VCaP (cell line): ENCODE measurements at regions not wholly inside any gene's neighbourhood (a gene's known extent, or its start where the extent isn't known, plus 50 kb on each side); places are given as distances from the start of the nearest gene placed in this dataset.

Source experiments
- H3K27ac ChIP-seq: fragments of 450-650 bp; 2 replicates; pipeline ENCODE4 v1.5.1; 2017
- CTCF ChIP-seq: fragments of 450-650 bp; conservative IDR thresholded peaks from 2 replicates; pipeline ENCODE4 v1.5.1; 2017; ENCODE audit warnings: mild to moderate bottlenecking, moderate library complexity

- TF ChIP-seq CTCF: no peak
- H3K27ac ChIP-seq: no peak overlapping the region
Measured at GRCh38 chr4:30917946-30918345, 197.8 kb downstream of the PCDH7 start.

GRCh38 chr4:30919458-30919857, 199.3 kb downstream of the PCDH7 start:
- no peak overlapping the region for H3K27ac ChIP-seq
- no peak for TF ChIP-seq CTCF

- TF ChIP-seq CTCF: no peak
- no peak overlapping the region for H3K27ac ChIP-seq
Measured at GRCh38 chr4:30920043-30920442, 199.9 kb downstream of the PCDH7 start.

- no peak for TF ChIP-seq CTCF
- no peak overlapping the region for H3K27ac ChIP-seq
Measured at GRCh38 chr4:30922625-30923024, 202.5 kb downstream of the PCDH7 start.

- no peak for TF ChIP-seq CTCF
- H3K27ac ChIP-seq: no peak overlapping the region
Measured at GRCh38 chr4:30924495-30924894, 204.3 kb downstream of the PCDH7 start.

DNA sequence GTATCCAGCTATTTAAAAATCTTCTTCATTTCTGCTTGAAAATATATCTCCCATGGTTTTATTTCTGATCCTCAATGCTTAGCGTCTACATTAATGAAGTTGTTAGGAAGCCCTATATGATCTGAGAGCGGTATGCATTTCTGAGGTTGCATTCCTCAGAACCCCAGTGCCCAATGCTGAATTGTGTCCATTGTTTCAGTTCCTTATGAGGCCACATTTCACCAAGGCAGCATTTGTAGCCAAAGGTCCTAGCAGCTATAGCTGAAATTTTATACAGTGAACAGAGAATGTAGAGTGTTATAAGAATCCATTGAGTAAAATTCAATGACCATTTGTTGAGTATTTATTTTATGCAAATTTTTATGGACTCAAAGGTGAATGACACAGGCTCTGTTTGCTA, 209.5 kb downstream of the PCDH7 start:
- no peak overlapping the region for H3K27ac ChIP-seq
- TF ChIP-seq CTCF: no peak

DNA sequence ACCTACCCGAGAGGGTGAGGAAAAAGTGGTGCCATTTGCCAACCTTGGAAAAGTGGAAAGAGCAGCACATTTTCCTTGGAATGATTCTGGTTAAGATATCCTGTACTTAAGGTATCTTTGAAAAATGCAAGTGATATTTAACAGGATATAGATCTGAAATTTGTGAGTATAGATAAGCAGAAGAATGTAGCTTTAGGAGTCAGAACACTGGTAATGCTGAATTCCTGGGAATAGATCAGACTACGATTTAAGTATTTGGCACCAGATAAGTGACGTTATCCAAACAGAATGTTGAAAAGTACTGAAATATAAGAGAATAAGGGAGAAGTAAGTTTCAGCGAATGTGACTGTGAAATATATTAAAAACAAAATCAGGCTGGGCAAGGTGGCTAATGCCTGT, 210.1 kb downstream of the PCDH7 start:
- no peak overlapping the region for H3K27ac ChIP-seq
- TF ChIP-seq CTCF: no peak

- TF ChIP-seq CTCF: no peak
- no peak overlapping the region for H3K27ac ChIP-seq
Measured at GRCh38 chr4:30932581-30932980, 212.4 kb downstream of the PCDH7 start.
